Effector memory CD4-positive, alpha-beta T cell (primary cell): ENCODE measurements at regions not wholly inside any gene's neighbourhood (a gene's known extent, or its start where the extent isn't known, plus 50 kb on each side); places are given as distances from the start of the nearest gene placed in this dataset.
"Not testable (repeated sequence)": the region's sequence is repeated elsewhere in the genome, so short reads cannot be mapped to it uniquely, and the experiment has no call there.

Source experiments
- DNase-seq, 3 donors: peaks; one replicate each; pipeline ENCODE4 v3.0.0-alpha.2; 2020
- H3K27ac ChIP-seq: 2 replicates; pipeline ENCODE4 v1.7.0; 2013; ENCODE audit warnings: mild to moderate bottlenecking, low read length, moderate library complexity; ENCODE audit not compliant: insufficient read depth, poor library complexity, severe bottlenecking
- H3K27me3 ChIP-seq: replicated peaks from 2 replicates; pipeline ENCODE4 v1.7.0; 2013; ENCODE audit warnings: mild to moderate bottlenecking, low read length; ENCODE audit not compliant: insufficient read depth, control insufficient read depth, poor library complexity, severe bottlenecking
- H3K36me3 ChIP-seq: 2 replicates; pipeline ENCODE4 v1.7.0; 2013; ENCODE audit warnings: mild to moderate bottlenecking, low read length, moderate library complexity; ENCODE audit not compliant: control insufficient read depth, insufficient read depth
- H3K4me1 ChIP-seq: 2 replicates; pipeline ENCODE4 v1.7.0; 2013; ENCODE audit warnings: low read length, mild to moderate bottlenecking; ENCODE audit not compliant: control insufficient read depth, insufficient read depth, poor library complexity, severe bottlenecking
- H3K4me3 ChIP-seq: 2 replicates; pipeline ENCODE4 v1.7.0; 2013; ENCODE audit warnings: low read length, low read depth, mild to moderate bottlenecking; ENCODE audit not compliant: insufficient read depth, poor library complexity, severe bottlenecking
- H3K9me3 ChIP-seq: 2 replicates; pipeline ENCODE4 v1.7.0; 2013; ENCODE audit warnings: mild to moderate bottlenecking, low read length, moderate library complexity; ENCODE audit not compliant: control insufficient read depth

- not testable (repeated sequence) for H3K27ac ChIP-seq, DNase-seq, H3K36me3 ChIP-seq, H3K4me3 ChIP-seq, H3K4me1 ChIP-seq, H3K9me3 ChIP-seq, H3K27me3 ChIP-seq
Observed at GRCh38 chr7:73153921-73154585, 68.2 kb upstream of the SPDYE9 start.

DNA sequence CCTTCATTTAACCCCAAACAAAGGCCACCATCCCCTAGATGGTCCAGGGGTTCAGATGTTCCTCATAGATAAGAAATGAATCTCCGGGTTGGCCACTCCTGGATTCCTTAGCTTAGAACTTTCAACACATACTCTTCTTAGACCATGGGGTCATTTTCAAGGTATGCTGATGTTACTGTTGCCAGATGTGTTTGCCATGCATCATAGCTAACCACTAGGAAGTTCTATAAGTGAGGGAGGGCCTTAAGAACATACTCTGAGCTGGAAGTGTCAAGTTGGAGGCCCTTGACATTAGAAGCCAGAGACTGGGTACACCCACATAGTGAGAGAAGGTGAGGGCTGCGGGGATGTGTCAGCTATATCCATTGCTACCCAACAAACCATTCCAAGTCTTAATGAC lies 62.7 kb upstream of the SPDYE9 start:
- H3K27me3 ChIP-seq, DNase-seq, H3K4me1 ChIP-seq, H3K4me3 ChIP-seq, H3K36me3 ChIP-seq, H3K27ac ChIP-seq, H3K9me3 ChIP-seq: not testable (repeated sequence)

GRCh38 chr7:73147681-73148080 lies 61.8 kb upstream of the SPDYE9 start:
- not testable (repeated sequence) for H3K36me3 ChIP-seq, H3K27me3 ChIP-seq, DNase-seq, H3K4me1 ChIP-seq, H3K9me3 ChIP-seq, H3K4me3 ChIP-seq, H3K27ac ChIP-seq

- not testable (repeated sequence) for H3K4me3 ChIP-seq, H3K36me3 ChIP-seq, H3K27ac ChIP-seq, DNase-seq, H3K9me3 ChIP-seq, H3K4me1 ChIP-seq, H3K27me3 ChIP-seq
Observed at GRCh38 chr7:73143993-73144392, 58.2 kb upstream of the SPDYE9 start.

DNA sequence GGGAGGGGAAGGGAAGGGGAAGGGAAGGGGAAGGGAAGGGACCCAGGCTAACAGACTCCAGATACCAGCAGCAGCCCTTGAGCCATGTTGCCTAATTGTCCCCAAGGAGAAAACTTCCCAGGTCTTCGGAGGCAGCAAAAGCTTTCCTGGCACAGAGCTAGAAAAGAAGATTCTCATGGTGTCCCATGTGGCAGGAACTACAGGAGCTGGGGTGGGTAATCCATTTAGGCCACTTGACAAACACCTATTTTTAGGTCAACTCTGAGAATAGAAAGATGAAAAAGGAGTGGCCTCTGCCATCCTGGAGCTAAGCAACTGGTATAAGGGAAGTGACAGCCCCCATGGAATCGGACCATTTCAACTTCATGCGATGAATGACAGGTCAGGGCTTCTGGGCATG lies 52.1 kb upstream of the SPDYE9 start:
- not testable (repeated sequence) for H3K4me1 ChIP-seq, DNase-seq, H3K36me3 ChIP-seq, H3K27ac ChIP-seq, H3K4me3 ChIP-seq, H3K27me3 ChIP-seq, H3K9me3 ChIP-seq
